C1 segment of cervical spinal cord (tissue), 14 donors: ENCODE measurements at regions not wholly inside any gene's neighbourhood (a gene's known extent, or its start where the extent isn't known, plus 50 kb on each side); places are given as distances from the start of the nearest gene placed in this dataset.

Experiments used
- DNase-seq, 14 donors: peaks; one replicate each; lab custom pipeline; 2025; lab: John Stamatoyannopoulos, UW

DNA sequence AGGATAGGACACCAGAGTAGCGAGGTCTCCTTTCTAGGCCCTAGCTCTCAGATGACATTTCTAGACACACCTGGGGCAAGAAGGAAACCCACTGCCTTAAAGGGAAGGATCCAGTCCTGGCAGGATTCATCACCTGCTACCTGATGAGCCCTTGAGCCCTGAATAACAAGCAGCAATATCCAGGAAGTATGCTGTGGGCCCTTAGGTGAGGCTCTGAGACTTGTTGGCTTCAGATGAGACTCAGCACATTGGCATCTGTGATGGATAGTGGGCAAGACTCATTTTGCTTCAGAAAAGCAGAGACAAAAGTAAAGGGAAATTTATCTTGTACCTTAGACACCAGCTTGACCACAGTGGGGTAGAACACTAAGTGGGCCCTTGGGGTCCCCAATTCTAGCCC, 238.4 kb upstream of the MEOX2 start:
- no peak for DNase-seq

DNA sequence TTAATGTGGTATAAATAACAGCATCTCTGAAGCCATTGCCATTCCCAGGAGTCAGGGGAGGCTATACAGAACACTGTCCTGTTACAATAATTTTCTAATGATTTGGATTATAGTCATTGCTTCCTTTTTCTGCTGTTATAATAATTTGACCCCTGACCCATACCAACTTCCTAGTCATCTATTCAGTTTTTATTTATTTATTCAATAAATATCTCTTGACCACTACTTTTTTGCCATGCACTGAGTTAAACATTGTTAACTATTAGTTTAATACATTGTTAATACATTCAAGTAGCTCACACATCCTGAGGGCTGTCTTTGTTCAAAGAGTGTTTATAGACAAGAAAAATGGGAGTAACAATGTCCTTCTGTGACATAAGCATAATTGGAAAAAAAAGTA, 235.5 kb upstream of the MEOX2 start:
- no peak for DNase-seq

DNA sequence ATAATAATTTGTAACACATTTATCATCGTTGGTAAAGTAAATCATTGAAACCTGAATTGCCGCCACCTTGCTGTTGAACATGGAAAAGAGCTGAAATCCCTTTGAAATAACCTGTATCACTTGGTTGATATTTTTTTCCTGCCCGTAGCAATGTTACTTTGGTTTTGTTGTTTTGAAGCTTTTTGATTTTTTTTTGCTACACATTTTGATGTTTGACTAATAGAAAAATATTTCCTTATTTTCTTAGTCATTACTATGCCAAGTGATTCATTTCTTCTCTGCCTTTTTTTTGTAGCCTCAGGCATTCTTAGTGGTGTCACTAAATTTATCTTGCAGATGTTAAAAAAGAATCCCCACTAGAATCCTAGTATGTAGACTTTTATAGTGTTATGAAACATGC, 235.1 kb upstream of the MEOX2 start:
- no peak for DNase-seq

DNA sequence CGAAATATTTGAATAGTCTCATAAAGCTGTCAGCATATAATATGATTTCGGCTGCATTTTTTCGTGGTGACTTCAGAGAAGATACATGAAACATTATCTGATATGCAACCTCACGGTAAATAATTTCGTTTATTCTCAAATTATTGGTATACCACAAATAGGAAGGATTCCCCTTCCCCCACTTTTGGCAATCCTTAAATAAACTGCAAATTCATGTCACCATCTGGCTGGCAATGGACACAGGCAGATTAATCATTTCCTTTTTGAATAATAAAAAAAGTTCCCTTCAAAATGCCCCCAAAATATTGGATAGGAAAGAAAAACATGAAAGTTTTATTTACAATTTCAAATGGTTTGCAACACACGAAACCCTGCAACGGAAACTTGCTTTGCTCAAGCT, 234.5 kb upstream of the MEOX2 start:
- no peak for DNase-seq

DNA sequence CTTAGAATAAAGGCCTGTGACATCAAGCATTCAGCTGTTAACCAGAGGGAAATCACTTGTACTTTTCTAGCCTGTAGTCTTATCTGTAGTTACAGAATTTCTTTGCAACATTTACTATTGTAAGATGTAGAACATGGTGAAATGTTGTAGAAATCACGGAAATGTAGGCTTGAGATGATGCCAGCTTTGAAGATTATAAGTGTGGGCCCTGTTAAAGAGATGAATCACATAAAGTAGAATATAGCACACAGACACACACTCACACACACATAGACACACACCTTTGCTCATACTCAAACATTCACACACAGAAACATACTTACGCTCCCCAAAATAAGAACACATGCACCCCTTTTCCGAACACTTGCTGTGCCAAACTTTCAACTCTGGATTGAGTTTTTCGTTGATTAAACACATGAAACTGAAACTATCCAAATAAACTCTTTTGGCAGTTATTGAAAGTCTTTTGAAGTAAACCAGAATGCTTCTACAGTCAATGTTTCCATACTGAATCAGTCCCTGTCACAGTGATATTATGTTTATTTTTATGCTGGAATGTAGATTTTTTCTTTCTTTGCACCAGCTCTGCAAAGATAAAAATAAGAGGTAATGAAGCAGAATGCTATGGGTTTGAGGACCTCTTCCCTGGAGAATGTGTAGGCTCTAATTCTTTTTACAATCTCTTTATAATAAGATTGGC, 230.3 kb upstream of the MEOX2 start:
- no peak for DNase-seq

DNA sequence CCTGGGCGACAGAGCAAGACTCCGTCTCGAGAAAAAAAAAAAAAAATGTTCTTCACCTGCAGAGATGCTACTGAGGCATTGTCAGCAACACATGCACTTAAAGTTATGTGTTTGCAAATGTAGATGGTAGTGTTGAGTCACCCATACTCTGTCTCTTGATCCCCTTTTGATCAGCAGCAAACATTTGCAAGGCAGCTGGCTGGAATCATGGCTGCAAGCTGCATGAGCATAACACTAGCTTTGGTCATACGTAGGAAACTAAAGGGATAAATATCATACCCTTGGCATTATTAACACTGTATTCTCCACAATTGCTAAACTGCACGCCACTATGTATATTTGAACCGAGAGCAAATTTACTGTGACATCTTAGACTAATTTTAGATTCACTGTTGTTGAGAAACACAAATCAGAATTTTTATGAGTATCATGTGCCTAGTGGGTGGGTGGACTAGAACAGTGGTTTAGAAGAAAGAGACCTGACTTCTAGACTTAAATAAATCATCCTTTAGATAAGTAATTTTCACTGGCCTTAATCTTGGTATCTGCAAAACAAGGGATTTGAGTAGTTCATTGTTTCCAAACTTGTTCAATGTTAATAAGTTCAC, 229.3 kb upstream of the MEOX2 start:
- no peak for DNase-seq

DNA sequence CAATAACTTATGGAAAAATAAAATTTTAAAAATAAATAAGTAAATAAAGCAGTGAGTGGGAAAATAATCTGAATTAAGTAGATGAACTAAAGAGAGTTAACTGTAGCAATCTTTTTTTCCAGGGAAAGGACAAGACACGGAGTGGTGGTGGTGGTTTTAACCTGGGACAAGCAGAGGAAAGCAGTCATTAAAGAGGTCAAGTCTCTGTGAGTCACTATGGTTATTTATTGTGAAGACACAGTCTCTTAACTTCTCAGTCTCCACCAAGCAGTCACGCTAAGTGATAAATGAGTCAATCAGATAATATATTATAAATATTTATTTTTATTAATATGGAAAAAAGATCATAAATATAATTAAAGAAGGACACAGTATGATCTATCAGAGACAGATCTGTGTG, 228.1 kb upstream of the MEOX2 start:
- no peak for DNase-seq

DNA sequence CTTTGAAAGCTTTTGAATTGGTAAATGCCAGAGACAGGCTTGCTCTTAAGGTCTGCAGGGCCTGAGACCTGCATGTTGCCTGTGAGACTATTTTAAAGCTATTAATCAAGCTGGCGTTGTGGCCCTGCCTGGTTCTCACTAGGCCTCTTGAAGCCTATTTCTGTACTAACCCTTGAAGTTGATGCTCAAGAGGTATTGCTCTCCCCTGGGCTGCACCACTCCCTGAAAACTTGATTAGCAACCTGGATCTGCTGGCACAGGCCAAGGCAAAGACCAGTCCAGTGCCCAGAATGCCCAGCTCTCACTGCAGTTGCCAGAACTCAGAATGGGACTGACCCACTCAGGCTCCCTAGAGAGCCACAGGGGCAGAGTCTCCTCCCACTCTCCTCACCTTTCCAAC, 220.0 kb upstream of the MEOX2 start:
- no peak for DNase-seq

DNA sequence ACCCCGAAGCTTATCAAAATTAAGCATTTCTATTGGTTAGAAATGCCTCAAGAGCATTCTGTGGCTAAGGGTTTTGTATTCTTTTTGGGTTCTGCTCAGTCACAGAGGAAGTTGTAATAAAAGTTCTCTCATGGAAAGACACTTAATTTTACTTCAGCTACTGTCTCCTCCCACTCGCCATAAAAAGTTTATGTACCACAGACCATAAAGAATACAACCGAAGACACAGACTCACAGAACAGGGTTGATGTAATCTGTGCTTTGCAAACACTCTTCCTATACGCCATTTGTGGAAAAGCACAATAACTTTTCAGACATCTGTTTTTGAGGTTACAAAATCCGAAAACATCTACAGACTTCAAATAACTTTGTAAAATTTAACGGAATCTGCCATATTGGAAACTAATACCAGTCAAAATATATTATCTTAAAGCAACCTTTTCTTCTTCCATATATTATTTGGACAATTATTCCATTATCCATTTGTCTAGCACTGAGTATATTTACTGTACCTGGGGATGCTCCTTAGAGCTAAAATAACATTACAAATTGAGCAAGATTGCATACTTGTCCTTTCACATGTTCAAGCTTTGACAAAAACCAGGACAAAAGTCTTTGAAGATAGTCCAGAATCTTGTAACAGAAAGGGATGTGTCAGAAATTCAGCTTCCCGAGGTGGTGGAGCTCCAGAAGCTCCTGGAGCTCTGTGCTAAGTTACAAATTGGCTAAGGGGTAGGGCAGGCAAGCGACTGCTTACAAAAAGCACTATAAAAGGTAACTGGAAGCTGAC, 219.0 kb upstream of the MEOX2 start:
- DNase-seq = no peak

DNA sequence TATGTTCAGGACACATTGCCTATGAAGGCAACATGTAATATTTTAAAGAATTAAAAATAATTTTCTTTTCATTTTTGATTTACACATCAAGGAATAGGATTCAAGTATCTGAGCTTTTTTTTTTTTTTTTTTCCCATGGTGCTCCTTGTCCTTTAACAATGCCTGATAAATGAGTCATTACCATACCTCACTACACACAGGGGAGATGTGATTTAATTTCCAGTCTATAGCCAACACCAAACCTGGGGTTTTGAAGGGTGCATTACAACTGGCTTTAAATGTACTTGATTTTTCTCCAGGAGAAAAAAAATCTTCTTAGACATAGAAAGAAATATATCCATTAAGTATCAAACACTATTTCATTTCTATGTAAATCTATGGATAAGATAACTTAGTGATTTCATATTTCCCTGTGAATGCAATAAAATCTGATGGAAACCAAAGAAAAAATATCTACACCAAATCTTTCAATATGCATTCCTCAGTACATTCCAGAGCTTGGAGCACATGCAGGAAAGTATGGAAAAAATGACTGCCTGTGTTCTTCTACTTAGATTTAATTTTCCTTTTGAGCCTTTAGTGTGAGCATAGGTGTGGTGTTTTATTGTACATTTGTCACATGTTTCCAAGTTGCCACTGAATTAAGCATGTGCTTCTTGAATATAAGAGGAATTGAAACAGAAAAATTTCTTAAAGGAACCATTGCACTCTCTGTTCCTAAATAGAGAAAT, 204.8 kb upstream of the MEOX2 start:
- no peak for DNase-seq

DNA sequence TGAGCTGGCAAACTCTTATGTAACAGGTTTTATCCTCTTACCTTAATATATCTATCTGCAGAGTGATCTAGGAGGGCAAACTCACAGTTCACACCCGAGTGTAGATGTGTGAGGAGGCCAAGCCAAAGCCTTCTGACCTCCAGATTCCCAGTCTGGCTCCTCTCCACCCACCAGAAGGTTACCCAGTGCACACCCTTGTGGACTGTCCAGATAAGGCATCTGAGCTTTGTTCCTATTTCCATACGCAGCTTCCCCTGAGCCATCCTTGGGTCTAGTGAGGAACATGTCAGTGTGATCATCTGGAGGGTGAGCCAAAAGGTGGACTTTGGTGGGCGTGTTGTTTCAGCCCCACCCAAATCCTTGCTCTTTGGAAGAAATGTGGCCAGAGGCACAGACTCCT, 203.0 kb upstream of the MEOX2 start:
- no peak for DNase-seq

DNA sequence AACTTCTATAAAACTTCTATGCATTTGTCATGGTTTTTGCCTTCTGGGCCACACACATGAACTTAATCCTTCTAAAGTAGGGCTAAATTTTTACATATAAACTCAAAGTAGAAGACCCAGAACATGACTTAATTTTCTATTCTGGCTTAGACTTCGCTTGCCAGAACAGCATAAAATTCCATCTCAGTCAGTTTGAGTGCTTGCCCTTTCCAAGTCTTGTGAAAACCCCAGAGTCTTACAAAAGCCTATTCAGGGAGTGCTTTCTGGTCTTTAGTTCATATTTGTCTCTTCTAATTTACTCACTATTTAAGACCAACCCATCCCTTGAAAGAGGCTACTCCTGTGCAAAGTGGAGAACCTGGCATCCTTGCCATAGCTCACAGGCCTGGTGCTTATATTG, 201.6 kb upstream of the MEOX2 start:
- DNase-seq = no peak

DNA sequence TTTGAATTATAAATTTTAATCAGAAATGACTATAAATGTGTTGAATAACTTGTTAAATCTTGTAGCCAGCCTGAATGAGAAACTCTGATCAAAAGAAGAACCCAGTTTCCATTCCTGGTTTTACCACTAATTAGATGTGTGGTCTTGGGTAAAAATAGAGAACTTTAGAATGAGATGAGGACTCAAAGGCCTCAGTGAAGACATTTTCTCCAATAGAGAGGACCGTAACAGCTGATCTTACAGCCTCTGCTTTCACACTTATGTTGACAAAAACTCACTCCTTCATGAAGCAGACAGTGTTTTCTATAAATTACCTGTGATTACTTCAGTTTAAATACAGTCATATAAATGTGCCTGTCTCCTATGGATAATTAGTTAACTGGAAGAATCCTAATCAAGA, 200.1 kb upstream of the MEOX2 start:
- no peak for DNase-seq

DNA sequence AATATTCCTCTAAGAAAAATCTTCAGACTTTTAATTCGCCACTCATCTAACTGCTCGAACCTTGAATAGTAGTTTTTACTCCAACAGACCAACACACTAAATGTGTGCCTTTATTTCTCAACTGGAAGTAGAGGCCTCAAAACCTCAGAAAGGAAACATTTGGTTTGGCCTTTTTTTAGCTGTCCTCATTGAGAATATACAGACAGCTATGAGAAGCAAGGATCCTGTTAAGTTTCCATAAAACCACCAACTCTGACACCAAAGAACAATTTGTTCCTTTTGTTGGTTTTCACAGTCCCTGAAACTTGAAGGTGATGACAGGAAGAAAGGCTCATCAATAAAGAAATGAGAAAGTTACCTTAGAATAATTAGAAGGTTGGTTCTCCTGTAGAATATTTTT, 199.2 kb upstream of the MEOX2 start:
- DNase-seq = no peak

DNA sequence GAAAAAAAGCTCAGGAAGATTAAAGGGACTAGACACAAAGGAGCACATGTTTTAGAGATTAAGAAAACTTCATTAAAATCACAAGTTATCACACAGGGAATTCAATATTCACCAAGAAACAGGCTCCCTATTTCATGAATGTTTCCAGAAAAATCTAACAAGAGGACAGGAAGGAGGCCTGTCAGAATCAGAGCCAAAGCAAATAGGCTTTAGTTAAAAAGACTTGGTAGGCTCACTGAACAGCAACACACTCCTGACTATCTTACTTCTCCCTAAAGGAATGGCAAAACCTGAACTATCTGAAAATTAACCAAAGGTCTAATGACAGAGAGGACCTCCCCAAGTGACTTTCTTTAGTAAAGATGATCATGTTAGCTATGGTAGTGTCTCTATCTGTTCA, 188.3 kb upstream of the MEOX2 start:
- DNase-seq = no peak

DNA sequence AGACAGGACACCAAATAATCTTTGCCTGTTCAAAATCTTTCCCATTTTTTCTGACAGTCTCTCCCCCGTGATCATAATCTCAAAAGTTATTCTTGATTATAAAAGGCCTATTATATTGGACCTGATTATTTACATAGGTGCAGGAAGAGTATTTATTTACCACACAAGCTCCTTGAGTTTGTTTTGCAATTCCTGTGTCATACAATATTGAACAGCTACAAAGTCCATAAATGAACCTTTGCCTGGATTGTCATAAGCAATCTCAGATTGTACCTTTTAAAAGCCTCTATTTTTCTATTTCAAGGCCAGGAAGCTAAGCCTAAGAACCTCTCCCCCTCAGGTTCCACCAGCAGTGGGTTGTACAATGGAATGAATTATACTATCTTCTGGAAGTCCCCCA, 183.9 kb upstream of the MEOX2 start:
- DNase-seq = no peak

DNA sequence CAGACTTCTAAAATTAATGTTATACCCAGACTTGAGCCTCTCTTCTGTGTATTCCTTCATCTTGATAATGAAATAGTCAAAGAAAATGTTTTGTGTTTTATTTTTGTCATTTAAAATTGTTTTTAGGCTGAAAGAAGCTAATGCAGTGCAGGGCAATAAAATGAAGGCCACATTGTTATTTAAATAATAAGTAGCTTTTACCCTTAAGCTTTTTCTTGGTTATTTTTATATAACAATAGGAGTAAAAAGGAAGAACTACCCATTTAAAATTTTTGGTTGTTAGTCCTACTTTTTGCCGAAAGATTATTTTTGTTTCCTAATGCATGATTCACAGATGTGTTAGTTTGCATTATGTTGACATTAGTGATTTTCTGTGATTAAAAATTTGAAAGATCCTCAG, 181.0 kb upstream of the MEOX2 start:
- no peak for DNase-seq

DNA sequence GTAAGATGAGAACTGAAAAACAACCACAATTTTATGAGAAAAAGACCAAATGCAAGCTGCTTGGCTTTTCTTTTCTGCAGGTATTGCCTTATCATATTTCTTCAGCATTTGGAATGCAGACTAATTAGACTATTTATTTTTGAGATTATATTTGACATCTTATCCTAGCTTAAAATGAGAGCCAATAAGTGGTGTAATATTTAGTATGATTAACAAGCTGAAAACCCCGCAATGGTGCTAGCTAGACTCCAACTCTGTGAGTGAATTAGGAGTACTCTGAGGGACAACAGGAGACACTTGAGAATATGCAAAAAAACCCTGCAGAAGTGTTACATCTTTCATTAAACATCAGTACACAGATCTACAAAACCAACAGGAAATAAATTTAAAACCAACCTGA, 180.3 kb upstream of the MEOX2 start:
- DNase-seq = no peak

DNA sequence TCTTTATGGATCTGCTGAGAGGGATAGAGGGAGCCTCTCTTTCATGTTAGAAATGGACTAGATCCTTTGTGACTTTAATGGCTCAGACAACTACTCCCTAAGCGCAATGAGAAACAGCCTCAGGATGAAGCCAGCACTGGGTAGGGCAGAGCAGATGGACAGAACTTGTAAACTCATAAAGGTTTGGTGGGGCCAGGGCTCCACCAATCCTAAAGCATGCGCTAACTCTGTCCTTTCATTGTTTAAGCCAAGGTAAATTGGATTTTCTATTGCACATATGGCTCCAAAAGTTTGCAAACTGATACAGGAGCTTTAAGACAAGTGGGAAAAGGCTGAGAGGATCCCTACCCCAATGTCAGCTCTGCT, 178.1 kb upstream of the MEOX2 start:
- no peak for DNase-seq

DNA sequence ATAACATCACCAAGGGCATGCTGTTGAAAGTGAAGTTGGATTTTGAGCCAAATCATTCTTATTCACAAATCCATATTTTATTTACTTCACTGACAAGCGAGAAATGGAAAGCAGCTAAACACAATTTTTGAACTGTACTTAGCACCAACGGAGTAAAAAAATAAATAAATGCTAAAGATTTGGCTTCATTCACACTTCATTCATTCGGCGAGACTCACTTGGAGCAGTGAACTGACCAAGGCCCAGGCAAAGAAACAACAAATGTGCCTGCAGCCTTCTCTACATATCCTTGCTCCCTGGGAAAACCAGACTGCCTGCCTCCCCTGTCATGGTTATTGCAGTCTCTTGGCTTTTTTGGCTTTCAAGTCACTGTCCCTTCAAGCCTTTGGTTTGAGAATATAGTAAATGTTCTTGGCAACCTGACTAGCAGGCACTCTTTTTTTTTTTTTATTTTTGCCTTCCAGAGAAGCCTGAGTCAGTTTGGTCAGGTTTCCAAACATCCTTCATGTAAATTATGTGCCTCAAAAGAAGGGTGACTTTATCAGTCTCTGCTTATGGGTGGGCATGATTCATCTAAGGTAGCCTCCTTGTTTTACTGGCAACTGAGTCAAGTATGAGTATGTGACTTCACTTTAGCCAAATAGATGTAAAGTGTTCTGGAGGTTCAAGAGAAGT, 177.6 kb upstream of the MEOX2 start:
- DNase-seq = no peak

DNA sequence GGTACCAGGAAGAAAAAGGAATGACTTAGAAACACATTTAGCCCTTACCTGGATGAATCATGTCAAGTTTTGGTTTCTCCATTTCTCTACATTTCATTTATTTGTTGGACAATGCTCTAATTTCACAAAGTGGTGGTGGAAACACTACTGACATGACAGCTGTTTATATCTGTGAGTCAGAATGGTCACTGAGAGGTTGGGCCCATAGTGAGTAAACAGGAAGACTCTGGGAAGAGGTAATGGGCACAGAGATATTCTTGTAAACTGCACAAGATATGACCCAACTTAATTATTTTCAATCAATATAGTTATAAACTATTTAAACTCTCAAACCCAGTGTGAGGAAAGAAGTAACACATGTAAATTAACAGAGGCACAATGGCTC, 176.3 kb upstream of the MEOX2 start:
- no peak for DNase-seq
